Endometrial microvascular endothelial cells (primary cell): ENCODE measurements at regions not wholly inside any gene's neighbourhood (a gene's known extent, or its start where the extent isn't known, plus 50 kb on each side); places are given as distances from the start of the nearest gene placed in this dataset.

Experiments
- in situ Hi-C: cut with HindIII; loops from 2 replicates; pipeline ENCODE4 v1.10.0; 2017; ENCODE audit warnings: low sequenced_read_pairs, low pct_unique_long_range_greater_than_20kb; ENCODE audit errors: inconsistent ontology term

- in situ Hi-C loops: no loop called here
These were observed 168.7 kb downstream of the GLI2 start for GRCh38 chr2:120904379-120904778.

GRCh38 chr2:120904830-120905234, 169.2 kb downstream of the GLI2 start:
- in situ Hi-C loops: no loop called here

GRCh38 chr2:120905298-120905697, 169.6 kb downstream of the GLI2 start:
- in situ Hi-C loops: no loop called here

- in situ Hi-C loops: no loop called here
These were observed 170.3 kb downstream of the GLI2 start for GRCh38 chr2:120905824-120906571.

- in situ Hi-C loops: no loop called here
These were observed 171.2 kb downstream of the GLI2 start for GRCh38 chr2:120906914-120907313.

GRCh38 chr2:120907822-120908221, 172.2 kb downstream of the GLI2 start:
- in situ Hi-C loops: no loop called here

- in situ Hi-C loops: no loop called here
These were observed 172.8 kb downstream of the GLI2 start for GRCh38 chr2:120908314-120908975.

GRCh38 chr2:120909102-120909501, 173.4 kb downstream of the GLI2 start:
- in situ Hi-C loops: no loop called here

GRCh38 chr2:120910164-120910563, 174.5 kb downstream of the GLI2 start:
- in situ Hi-C loops: loop anchor here (10.0 kb wide), 1 partner anchor 125 kb away; no protein-coding TSS in a partner anchor

- in situ Hi-C loops: loop anchor here (10.0 kb wide), 1 partner anchor 126 kb away; no protein-coding TSS in a partner anchor
These were observed 175.6 kb downstream of the GLI2 start for GRCh38 chr2:120910956-120911951.

- in situ Hi-C loops: loop anchor here (10.0 kb wide), 1 partner anchor 128 kb away; no protein-coding TSS in a partner anchor
These were observed 176.7 kb downstream of the GLI2 start for GRCh38 chr2:120912101-120912985.

GRCh38 chr2:120913972-120914838, 178.5 kb downstream of the GLI2 start:
- in situ Hi-C loops: loop anchor here (10.0 kb wide), 1 partner anchor 129 kb away; no protein-coding TSS in a partner anchor

- in situ Hi-C loops: loop anchor here (10.0 kb wide), 1 partner anchor 130 kb away; no protein-coding TSS in a partner anchor
These were observed 179.3 kb downstream of the GLI2 start for GRCh38 chr2:120914839-120915521.

- in situ Hi-C loops: loop anchor here (10.0 kb wide), 1 partner anchor 131 kb away; no protein-coding TSS in a partner anchor
These were observed 180.0 kb downstream of the GLI2 start for GRCh38 chr2:120915670-120916069.

- in situ Hi-C loops: loop anchor here (10.0 kb wide), 1 partner anchor 132 kb away; no protein-coding TSS in a partner anchor
These were observed 180.8 kb downstream of the GLI2 start for GRCh38 chr2:120916446-120916845.

- in situ Hi-C loops: loop anchor here (10.0 kb wide), 1 partner anchor 133 kb away; no protein-coding TSS in a partner anchor
These were observed 182.2 kb downstream of the GLI2 start for GRCh38 chr2:120917886-120918285.
